ENCODE measurements at regions not wholly inside any gene's neighbourhood (a gene's known extent, or its start where the extent isn't known, plus 50 kb on each side); places are given as distances from the start of the nearest gene placed in this dataset.

- DNase-seq = no peak
These were observed 63.2 kb upstream of the SAMSN1 start for GRCh38 chr21:14609274-14609673.

GRCh38 chr21:14607262-14607661 lies 61.1 kb upstream of the SAMSN1 start:
- no peak for DNase-seq

- peak; percentile 71 for DNase-seq
These were observed 57.1 kb upstream of the SAMSN1 start for GRCh38 chr21:14603202-14603601.

- no peak for DNase-seq
These were observed 56.4 kb upstream of the SAMSN1 start for GRCh38 chr21:14602382-14602958.

- DNase-seq = no peak
These were observed 54.6 kb upstream of the SAMSN1 start for GRCh38 chr21:14600569-14601297.

- no peak for DNase-seq
These were observed 52.0 kb upstream of the SAMSN1 start for GRCh38 chr21:14598065-14598464.
